SK-N-SH treated with all-trans-retinoic acid at 6 μM for 48 hours (cell line): ENCODE measurements at regions not wholly inside any gene's neighbourhood (a gene's known extent, or its start where the extent isn't known, plus 50 kb on each side); places are given as distances from the start of the nearest gene placed in this dataset.

Source experiments
- ARNTL ChIP-seq: fragments of 450-650 bp; formaldehyde crosslinking; IDR thresholded peaks from 2 replicates; pipeline ENCODE4 v1.5.0; 2020; ENCODE audit warnings: low read depth, mild to moderate bottlenecking, moderate library complexity, borderline replicate concordance
- CREB5 ChIP-seq: fragments of 250-450 bp; sonication (Bioruptor Pico); IDR thresholded peaks from 2 replicates; pipeline ENCODE4 v1.5.1; 2020; ENCODE audit warnings: low read depth, mild to moderate bottlenecking, moderate library complexity
- GLIS3 ChIP-seq: fragments of 250-450 bp; sonication (Bioruptor Pico); IDR thresholded peaks from 2 replicates; pipeline ENCODE4 v1.5.0; 2020; ENCODE audit warnings: mild to moderate bottlenecking, moderate library complexity
- PATZ1 ChIP-seq: fragments of 250-450 bp; sonication (Bioruptor Pico); IDR thresholded peaks from 2 replicates; pipeline ENCODE4 v1.8.0; 2020; ENCODE audit warnings: mild to moderate bottlenecking, moderate library complexity, borderline replicate concordance
- POU6F1 ChIP-seq: fragments of 250-450 bp; sonication (Bioruptor Pico); IDR thresholded peaks from 2 replicates; pipeline ENCODE4 v1.8.0; 2021; ENCODE audit warnings: low read depth, mild to moderate bottlenecking, moderate library complexity, borderline replicate concordance
- RARB ChIP-seq: fragments of 250-450 bp; sonication (Bioruptor Pico); IDR thresholded peaks from 2 replicates; pipeline ENCODE4 v1.8.0; 2021; ENCODE audit warnings: mild to moderate bottlenecking, moderate library complexity
- TOX ChIP-seq: fragments of 250-450 bp; sonication (Bioruptor Pico); IDR thresholded peaks from 2 replicates; pipeline ENCODE4 v1.8.0; 2021; ENCODE audit warnings: mild to moderate bottlenecking, moderate library complexity, borderline replicate concordance
- TSHZ2 ChIP-seq: fragments of 250-450 bp; sonication (Bioruptor Pico); IDR thresholded peaks from 2 replicates; pipeline ENCODE4 v1.5.0; 2020; ENCODE audit warnings: mild to moderate bottlenecking, moderate library complexity
- ZC3H10 ChIP-seq: fragments of 250-450 bp; sonication (Bioruptor Pico); IDR thresholded peaks from 2 replicates; pipeline ENCODE4 v1.5.1; 2021; ENCODE audit warnings: mild to moderate bottlenecking, moderate library complexity
- ZFP30 ChIP-seq: fragments of 450-650 bp; formaldehyde crosslinking; IDR thresholded peaks from 2 replicates; pipeline ENCODE4 v1.5.0; 2022; ENCODE audit warnings: mild to moderate bottlenecking, moderate library complexity
- ZNF8 ChIP-seq: fragments of 450-650 bp; formaldehyde crosslinking; IDR thresholded peaks from 2 replicates; pipeline ENCODE4 v1.5.0; 2020; ENCODE audit warnings: mild to moderate bottlenecking, moderate library complexity

GRCh38 chr14:56412468-56413434 is 166.8 kb upstream of the TMEM260 start:
- TF ChIP-seq ZC3H10 (CRISPR knock-in tag) (no peak), PATZ1 (CRISPR knock-in tag) (no peak), RARB (no peak), CREB5 (CRISPR knock-in tag) (no peak), ZFP30 (no peak), TOX (CRISPR knock-in tag) (no peak), POU6F1 (CRISPR knock-in tag) (no peak), GLIS3 (no peak), TSHZ2 (CRISPR knock-in tag) (no peak), ARNTL (CRISPR knock-in tag) (no peak), ZNF8 (CRISPR knock-in tag) (no peak)
